SK-N-MC (cell line): ENCODE measurements at regions not wholly inside any gene's neighbourhood (a gene's known extent, or its start where the extent isn't known, plus 50 kb on each side); places are given as distances from the start of the nearest gene placed in this dataset.
"Not testable (repeated sequence)": the region's sequence is repeated elsewhere in the genome, so short reads cannot be mapped to it uniquely, and the experiment has no call there.

ENCODE experiments used
- DNase-seq: peaks from one replicate; pipeline ENCODE4 v3.0.0-alpha.2; 2011; ENCODE audit warnings: low read depth, low spot score
- H3K27ac ChIP-seq: fragments of 200-600 bp; sonication (generic); 2 replicates; pipeline ENCODE4 v1.5.1; 2016; ENCODE audit warnings: mixed run types
- H3K36me3 ChIP-seq: fragments of 200-600 bp; sonication (generic); 2 replicates; pipeline ENCODE4 v1.6.1; 2017; ENCODE audit warnings: antibody characterized with exemption, low read length, mixed read lengths; ENCODE audit not compliant: insufficient read depth
- H3K4me3 ChIP-seq: fragments of 200-600 bp; sonication (generic); 2 replicates; pipeline ENCODE4 v1.5.1; 2016
- H3K9ac ChIP-seq: fragments of 200-600 bp; sonication (generic); 2 replicates; pipeline ENCODE4 v1.8.0; 2017; ENCODE audit warnings: mixed run types, mixed read lengths; ENCODE audit not compliant: insufficient read length
- H3K9me3 ChIP-seq: fragments of 200-600 bp; sonication (generic); 2 replicates; pipeline ENCODE4 v1.6.1; 2017; ENCODE audit warnings: low read depth, mild to moderate bottlenecking, antibody characterized with exemption, low read length, moderate library complexity, mixed read lengths
- EZH2 ChIP-seq: fragments of 200-600 bp; sonication (generic); IDR thresholded peaks from one replicate; pipeline ENCODE4 v1.6.1; 2017; ENCODE audit warnings: antibody characterized with exemption
- FOXP2 ChIP-seq: optimal IDR thresholded peaks from 2 replicates; pipeline ENCODE3; 2011; ENCODE audit warnings: mild to moderate bottlenecking, moderate library complexity; ENCODE audit not compliant: insufficient read depth; ENCODE audit errors: extremely low read length, control extremely low read depth
- POLR2AphosphoS5 ChIP-seq: IDR thresholded peaks from 2 replicates; pipeline ENCODE4 v1.6.1; 2012; ENCODE audit warnings: mild to moderate bottlenecking, low read depth, low read length, borderline replicate concordance

DNA sequence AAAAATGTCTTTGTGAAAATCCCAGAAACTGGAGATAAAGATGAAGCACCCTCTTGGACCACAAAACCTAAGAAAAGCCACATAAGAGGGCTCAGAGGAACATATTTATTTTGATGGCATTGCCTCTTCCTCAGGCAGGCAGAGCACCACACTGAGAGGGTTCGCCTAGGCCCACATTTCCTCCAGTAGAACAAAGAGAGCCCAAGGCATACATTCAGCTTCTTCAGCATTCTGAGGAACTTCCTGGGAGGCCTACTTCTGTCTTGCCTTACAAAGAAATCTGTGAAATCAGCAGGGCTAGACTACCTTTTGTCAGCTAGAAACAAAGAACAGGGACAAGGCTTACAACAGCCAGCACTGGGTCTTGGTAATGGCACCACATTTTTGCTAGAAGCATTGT lies 1325.3 kb downstream of the SI start:
- TF ChIP-seq EZH2 = no peak
- TF ChIP-seq POLR2AphosphoS5 = no peak
- no peak for TF ChIP-seq FOXP2
- H3K9me3 ChIP-seq = no peaks in the 10 kb centered on the region
- H3K27ac ChIP-seq = no peak overlapping the region
- H3K36me3 ChIP-seq = no peaks in the 10 kb centered on the region
- H3K4me3 ChIP-seq = no peak overlapping the region
- no peak for DNase-seq
- no peak overlapping the region for H3K9ac ChIP-seq

DNA sequence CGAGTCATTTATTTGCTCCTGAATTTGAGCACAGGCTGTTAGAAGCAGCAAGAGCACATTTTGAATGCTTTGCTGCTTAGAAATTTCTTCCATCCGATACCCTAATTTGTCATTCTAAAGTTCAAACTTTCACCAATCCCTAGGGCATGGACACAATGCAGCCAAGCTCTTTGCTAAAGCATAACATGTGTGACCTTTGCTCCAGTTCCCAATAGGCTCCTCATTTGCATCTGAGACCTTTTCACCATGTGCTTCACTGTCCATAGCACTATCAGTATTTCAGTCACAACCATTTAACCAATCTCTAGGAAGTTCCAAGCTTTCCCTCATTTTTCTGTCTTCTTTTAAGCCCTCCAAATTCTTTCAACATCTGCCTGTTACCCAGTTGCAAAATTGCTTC lies 1333.1 kb downstream of the SI start:
- Histone ChIP-seq H3K4me3 (no peak overlapping the region), H3K27ac (no peak overlapping the region), H3K9me3 (no peaks in the 10 kb centered on the region), H3K36me3 (no peaks in the 10 kb centered on the region), H3K9ac (no peak overlapping the region)
- DNase-seq = no peak
- TF ChIP-seq EZH2 (no peak), POLR2AphosphoS5 (no peak), FOXP2 (no peak)

DNA sequence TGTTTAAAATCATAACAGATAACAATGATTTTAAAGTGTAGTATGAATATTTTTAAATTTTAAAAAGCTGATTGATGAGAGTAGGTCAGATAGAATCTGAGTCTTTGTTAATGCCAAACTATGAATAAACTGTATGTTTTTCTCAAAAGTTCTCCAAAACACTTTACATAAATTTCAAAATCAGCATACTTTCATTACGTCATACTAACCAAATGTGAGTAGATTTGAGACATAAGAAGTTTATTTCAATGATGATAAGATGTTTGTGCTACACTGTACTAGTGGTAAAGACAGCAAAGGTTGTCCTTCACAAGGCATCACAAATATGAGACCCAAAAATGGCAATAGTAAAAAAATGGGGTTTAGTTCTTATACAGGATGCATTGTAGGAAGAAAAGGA lies 1342.9 kb downstream of the SI start:
- Histone ChIP-seq H3K27ac (peak overlapping the region; percentile 67), H3K9me3 (peaks cover 10% of the 10 kb centered on the region), H3K9ac (no peak overlapping the region), H3K36me3 (no peaks in the 10 kb centered on the region; the same call in 1 of the 2 replicates), H3K4me3 (no peak overlapping the region)
- no peak for TF ChIP-seq POLR2AphosphoS5
- no peak for TF ChIP-seq EZH2
- no peak for TF ChIP-seq FOXP2
- DNase-seq = no peak

DNA sequence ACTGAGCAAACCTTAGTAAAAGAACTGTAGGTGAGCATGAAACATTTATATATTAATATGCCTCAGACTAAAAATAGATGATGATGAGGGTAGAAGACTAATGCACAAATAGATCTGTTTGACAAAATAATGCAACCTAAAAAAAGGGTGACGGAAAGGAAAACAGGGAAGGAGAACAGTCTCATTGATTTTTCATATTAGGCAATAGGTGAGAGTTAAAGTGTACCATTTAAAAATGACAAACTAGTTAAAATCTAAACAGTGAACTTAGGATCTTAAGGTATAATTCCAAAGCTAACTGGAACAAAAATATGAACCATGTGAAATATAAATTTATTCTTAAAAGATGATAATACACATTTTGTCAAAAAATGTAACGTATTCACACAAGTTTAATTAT lies 1347.6 kb downstream of the SI start:
- H3K9ac ChIP-seq = no peak overlapping the region
- no peak for TF ChIP-seq POLR2AphosphoS5
- no peak for TF ChIP-seq FOXP2
- no peak for TF ChIP-seq EZH2
- H3K36me3 ChIP-seq = no peaks in the 10 kb centered on the region; the same call in 1 of the 2 replicates
- no peak for DNase-seq
- H3K4me3 ChIP-seq = no peak overlapping the region
- no peaks in the 10 kb centered on the region for H3K9me3 ChIP-seq
- no peak overlapping the region for H3K27ac ChIP-seq

DNA sequence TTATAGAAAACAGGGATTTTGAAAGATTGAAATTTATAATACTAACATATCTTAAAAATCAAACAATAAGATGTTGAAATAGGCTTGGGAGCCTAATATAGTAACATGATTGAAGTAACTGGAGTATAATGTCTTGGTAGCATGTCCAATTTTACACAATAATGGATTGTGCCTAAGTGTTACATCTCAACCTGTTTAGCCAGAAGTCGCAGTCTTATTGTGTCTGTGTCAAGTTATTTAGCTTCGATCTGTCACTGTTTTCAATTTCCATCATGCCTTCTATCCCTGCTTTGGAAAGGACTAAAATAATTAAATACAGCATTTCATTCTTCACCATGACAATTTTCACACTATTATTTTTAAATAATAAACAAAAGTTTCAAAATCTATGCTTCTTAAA lies 1352.2 kb downstream of the SI start:
- TF ChIP-seq EZH2 = no peak
- no peak for TF ChIP-seq FOXP2
- no peak for TF ChIP-seq POLR2AphosphoS5

DNA sequence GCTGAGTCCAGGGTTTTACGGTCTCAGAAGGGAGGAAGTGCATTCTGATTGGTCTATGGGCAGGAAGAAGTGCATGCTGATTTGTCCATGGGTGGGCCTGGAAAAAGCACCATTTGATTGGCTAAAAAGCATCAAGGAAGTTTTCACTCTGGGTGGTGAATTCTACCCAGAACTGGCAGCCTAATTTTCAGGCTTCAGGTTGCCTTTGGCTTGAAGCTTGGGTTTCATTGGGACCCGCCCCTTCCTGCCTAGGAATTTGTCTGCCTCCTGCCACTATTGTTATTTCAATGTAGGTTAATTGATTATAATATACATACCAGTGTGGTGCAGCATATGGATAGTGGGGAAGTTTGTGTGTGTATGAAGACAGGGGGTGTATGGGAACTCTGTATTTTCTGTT lies 1355.9 kb downstream of the SI start:
- Histone ChIP-seq H3K9ac (no peak overlapping the region), H3K4me3 (no peak overlapping the region), H3K36me3 (no peaks in the 10 kb centered on the region), H3K9me3 (no peaks in the 10 kb centered on the region), H3K27ac (no peak overlapping the region)
- DNase-seq = no peak
- TF ChIP-seq EZH2 (no peak), POLR2AphosphoS5 (no peak), FOXP2 (no peak)

More for the DNA sequence above, 1352.2 kb downstream of the SI start:
- Histone ChIP-seq H3K9ac (no peak overlapping the region), H3K36me3 (no peaks in the 10 kb centered on the region; the same call in 1 of the 2 replicates), H3K9me3 (no peaks in the 10 kb centered on the region), H3K4me3 (no peak overlapping the region), H3K27ac (no peak overlapping the region)
- DNase-seq = no peak

DNA sequence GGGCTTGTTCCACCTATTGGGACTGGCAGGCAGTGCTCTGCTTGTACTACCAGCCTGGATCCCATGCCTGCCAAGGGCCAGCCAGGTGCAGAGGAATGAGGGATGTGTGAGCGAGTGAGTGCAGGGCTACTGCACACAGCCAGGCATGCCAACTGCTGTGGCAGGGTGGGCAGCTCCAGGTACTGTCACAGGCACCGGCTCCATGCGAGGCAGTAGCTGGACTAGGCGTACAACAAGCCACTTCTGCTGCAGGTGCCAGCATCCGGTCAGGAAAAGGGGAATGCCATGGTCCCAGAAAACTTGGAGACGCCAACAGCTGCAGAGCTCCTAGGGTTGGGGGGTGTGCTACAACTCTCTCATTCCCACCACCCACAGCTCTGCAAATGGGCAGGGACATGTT lies 1356.7 kb downstream of the SI start:
- H3K4me3 ChIP-seq = no peak overlapping the region
- DNase-seq = no peak
- no peaks in the 10 kb centered on the region for H3K36me3 ChIP-seq
- TF ChIP-seq POLR2AphosphoS5 = no peak
- TF ChIP-seq FOXP2 = no peak
- TF ChIP-seq EZH2 = no peak
- no peak overlapping the region for H3K9ac ChIP-seq
- H3K27ac ChIP-seq = no peak overlapping the region
- H3K9me3 ChIP-seq = no peaks in the 10 kb centered on the region

DNA sequence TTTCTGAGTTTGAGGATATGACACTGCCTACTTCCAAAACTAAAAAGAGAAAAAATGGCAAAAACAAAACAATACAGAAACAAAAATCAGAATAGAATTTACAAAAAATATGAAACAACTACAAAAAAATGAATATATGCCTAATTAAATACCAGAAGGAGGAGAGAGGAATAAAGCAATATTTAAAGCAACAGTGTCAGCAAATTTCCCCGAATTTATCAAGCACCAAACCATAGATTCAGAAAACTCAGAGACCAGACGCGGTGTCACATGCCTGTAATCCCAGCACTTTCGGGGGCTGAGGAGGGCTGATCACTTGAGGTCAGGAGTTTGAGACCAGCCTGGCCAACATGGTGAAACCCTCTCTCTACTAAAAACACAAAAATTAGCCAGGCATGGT lies 1360.9 kb downstream of the SI start:
- no peak for TF ChIP-seq EZH2
- TF ChIP-seq FOXP2 = no peak
- TF ChIP-seq POLR2AphosphoS5 = no peak
- no peak for DNase-seq

DNA sequence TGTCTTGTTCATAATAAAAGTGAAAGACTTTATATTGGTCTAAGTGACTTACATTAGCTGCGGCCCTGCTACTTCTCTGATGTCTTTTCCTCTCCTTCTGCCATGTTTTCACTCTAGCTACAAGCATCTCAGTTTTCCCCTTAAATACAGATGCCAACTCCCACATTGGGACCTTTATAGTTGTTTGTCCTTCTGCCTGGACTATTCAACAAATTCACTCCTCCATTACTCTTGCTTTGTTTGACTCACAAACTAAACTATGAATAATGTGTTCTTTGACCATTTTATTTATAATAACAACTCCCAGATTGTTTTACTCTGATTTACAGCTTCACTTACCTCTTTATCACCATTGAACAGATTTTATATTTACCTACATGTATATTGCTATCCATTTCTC lies 1369.9 kb downstream of the SI start:
- no peak overlapping the region for H3K27ac ChIP-seq
- H3K4me3 ChIP-seq = no peak overlapping the region
- no peak overlapping the region for H3K9ac ChIP-seq
- DNase-seq = no peak
- H3K9me3 ChIP-seq = no peaks in the 10 kb centered on the region
- TF ChIP-seq FOXP2 (no peak), EZH2 (no peak)
- no peaks in the 10 kb centered on the region for H3K36me3 ChIP-seq

More for the DNA sequence above, 1360.9 kb downstream of the SI start:
- Histone ChIP-seq H3K4me3 (no peak overlapping the region), H3K27ac (no peak overlapping the region), H3K36me3 (no peaks in the 10 kb centered on the region), H3K9ac (no peak overlapping the region), H3K9me3 (no peaks in the 10 kb centered on the region)

DNA sequence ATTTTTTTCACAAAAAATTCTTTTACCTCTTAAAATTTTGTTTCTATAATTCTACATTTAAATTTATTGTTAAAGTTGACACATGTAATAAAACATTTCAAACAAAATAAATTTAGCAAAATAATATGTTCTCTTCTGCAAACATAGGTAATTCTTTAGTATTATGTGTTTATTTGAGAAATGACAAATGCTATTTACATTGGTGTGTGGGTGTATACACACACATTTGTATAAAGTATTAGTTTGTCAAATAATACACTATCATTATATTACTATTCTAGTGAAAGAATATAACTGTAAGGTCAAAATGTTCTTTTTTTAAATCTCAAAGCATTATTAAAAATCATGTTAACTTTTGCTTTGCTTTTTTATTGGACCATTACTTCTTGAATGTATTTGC lies 1370.6 kb downstream of the SI start:
- no peak for DNase-seq
- no peaks in the 10 kb centered on the region for H3K36me3 ChIP-seq
- TF ChIP-seq POLR2AphosphoS5 (no peak), EZH2 (no peak), FOXP2 (no peak)
- no peak overlapping the region for H3K4me3 ChIP-seq
- H3K9ac ChIP-seq = no peak overlapping the region
- no peak overlapping the region for H3K27ac ChIP-seq
- H3K9me3 ChIP-seq = no peaks in the 10 kb centered on the region

DNA sequence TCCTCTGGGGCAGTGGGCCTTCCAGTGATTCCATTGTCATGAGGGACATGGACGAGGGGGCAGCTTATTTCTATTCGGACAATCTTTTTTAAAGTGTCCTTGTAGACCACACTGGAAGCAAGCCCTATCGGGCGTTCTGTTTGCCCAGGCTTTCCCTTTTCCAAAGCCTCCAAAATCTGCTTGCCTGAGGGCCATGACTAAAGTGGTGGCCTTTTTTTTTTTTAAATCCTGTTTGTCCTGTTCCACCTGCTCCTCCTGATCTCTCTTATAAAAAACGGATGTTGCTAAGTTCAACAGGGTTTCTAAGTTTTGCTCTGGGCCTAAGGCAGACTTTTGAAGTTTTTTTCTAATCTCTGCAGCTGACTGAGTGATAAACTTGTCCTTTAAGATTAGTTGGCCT lies 1380.1 kb downstream of the SI start:
- not testable (repeated sequence) for H3K4me3 ChIP-seq, H3K27ac ChIP-seq, DNase-seq

More for the DNA sequence above, 1380.1 kb downstream of the SI start:
- H3K9ac ChIP-seq, H3K36me3 ChIP-seq, H3K9me3 ChIP-seq: not testable (repeated sequence)
